Uterus (tissue), 2 donors: ENCODE measurements at regions not wholly inside any gene's neighbourhood (a gene's known extent, or its start where the extent isn't known, plus 50 kb on each side); places are given as distances from the start of the nearest gene placed in this dataset.

Experiments
- POLR2A ChIP-seq, 2 donors: fragments of 450-650 bp; IDR thresholded peaks; one replicate each; pipeline ENCODE4 v1.6.1; 2016; ENCODE audit warnings: antibody characterized with exemption in 2 of 2, mild to moderate bottlenecking in 1 of 2, moderate library complexity in 1 of 2
- TF ChIP-seq, protein P1 (sequence below), 4 experiments: fragments of 200-600 bp in 2 of 4; fragments of 450-650 bp in 2 of 4; sonication (generic) in 2 of 4; IDR thresholded peaks; one replicate each; pipeline ENCODE4 v1.5.1; 2016 to 2019; ENCODE audit warnings: antibody characterized with exemption in 4 of 4, mild to moderate bottlenecking in 2 of 4, moderate library complexity in 1 of 4

DNA sequence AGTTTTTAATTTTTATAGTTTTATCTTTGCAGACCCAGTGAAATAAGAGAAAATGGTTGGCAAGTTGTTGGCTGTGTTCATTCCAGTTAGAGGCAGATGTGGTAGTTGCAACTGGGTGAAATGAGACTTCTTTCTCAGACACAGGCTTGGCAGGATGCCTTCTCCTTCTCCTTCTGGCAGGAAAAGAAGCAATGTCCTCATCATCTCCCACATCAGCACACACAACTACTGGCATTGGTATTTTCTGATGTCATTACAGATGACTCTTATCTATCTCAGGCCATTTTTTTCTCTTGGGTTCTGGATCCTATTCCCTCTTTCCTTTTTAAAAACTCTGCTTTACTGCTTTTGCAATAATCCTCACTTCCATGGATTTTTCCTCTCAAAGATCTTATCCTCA, 103.3 kb upstream of the EDIL3 start:
- TF ChIP-seq, protein P1, sequence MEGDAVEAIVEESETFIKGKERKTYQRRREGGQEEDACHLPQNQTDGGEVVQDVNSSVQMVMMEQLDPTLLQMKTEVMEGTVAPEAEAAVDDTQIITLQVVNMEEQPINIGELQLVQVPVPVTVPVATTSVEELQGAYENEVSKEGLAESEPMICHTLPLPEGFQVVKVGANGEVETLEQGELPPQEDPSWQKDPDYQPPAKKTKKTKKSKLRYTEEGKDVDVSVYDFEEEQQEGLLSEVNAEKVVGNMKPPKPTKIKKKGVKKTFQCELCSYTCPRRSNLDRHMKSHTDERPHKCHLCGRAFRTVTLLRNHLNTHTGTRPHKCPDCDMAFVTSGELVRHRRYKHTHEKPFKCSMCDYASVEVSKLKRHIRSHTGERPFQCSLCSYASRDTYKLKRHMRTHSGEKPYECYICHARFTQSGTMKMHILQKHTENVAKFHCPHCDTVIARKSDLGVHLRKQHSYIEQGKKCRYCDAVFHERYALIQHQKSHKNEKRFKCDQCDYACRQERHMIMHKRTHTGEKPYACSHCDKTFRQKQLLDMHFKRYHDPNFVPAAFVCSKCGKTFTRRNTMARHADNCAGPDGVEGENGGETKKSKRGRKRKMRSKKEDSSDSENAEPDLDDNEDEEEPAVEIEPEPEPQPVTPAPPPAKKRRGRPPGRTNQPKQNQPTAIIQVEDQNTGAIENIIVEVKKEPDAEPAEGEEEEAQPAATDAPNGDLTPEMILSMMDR (IDR thresholded peaks at IDR 0.05) = no peak
- TF ChIP-seq POLR2A (IDR thresholded peaks at IDR 0.05) = no peak
